Heart right ventricle (tissue), 16 donors: ENCODE measurements at regions not wholly inside any gene's neighbourhood (a gene's known extent, or its start where the extent isn't known, plus 50 kb on each side); places are given as distances from the start of the nearest gene placed in this dataset.
A peak's percentile ranks its signal among the peaks of the same experiment; 100 is the strongest.

ENCODE experiments used
- ATAC-seq, 8 donors: fragments of 200-7000 bp; cut with Tn5 transposase; one replicate each; pipeline ENCODE4 v1.9.1; 2020; ENCODE audit warnings: mild to moderate bottlenecking in 8 of 8, moderate library complexity in 8 of 8, moderate number of reproducible peaks in 1 of 8
- DNase-seq, 2 donors: peaks; one replicate each; pipeline ENCODE4 v3.0.0-alpha.2; 2020
- H3K27ac ChIP-seq, 10 donors: fragments of 200-600 bp; sonication (generic) in 2 of 10; one replicate each; pipeline versions ENCODE4 v1.5.0 to v1.8.0; 2020 to 2022; ENCODE audit warnings: mild to moderate bottlenecking in 3 of 10
- H3K27me3 ChIP-seq, 7 donors: fragments of 200-600 bp; one replicate each; pipeline ENCODE4 v1.8.0; 2021 to 2022; ENCODE audit warnings: mild to moderate bottlenecking in 2 of 7
- H3K36me3 ChIP-seq, 9 donors: fragments of 200-600 bp; sonication (generic) in 1 of 9; one replicate each; pipeline versions ENCODE4 v1.5.0 to v1.8.0; 2020 to 2022; ENCODE audit warnings: mild to moderate bottlenecking in 2 of 9
- H3K4me1 ChIP-seq, 9 donors: fragments of 200-600 bp; sonication (generic) in 1 of 9; one replicate each; pipeline versions ENCODE4 v1.5.0 to v1.8.0; 2020 to 2022; ENCODE audit warnings: mild to moderate bottlenecking in 4 of 9
- H3K4me3 ChIP-seq, 10 donors: fragments of 200-600 bp; sonication (generic) in 2 of 10; one replicate each; pipeline versions ENCODE4 v1.5.0 to v1.8.0; 2020 to 2022; ENCODE audit warnings: mild to moderate bottlenecking in 7 of 10, moderate library complexity in 2 of 10
- H3K9me3 ChIP-seq, 11 donors: fragments of 200-600 bp in 10 of 11; sonication (generic) in 2 of 11; one replicate each; pipeline versions ENCODE4 v1.5.0 to v1.8.0; 2013 to 2022; ENCODE audit warnings: mild to moderate bottlenecking in 2 of 11, control low read depth in 1 of 11, moderate library complexity in 1 of 11
- CTCF ChIP-seq, 9 donors: fragments of 200-600 bp; sonication (generic) in 2 of 9; IDR thresholded peaks; one replicate each; pipeline versions ENCODE4 v1.5.0 to v1.8.0; 2021 to 2022; ENCODE audit warnings: antibody characterized with exemption in 9 of 9, mild to moderate bottlenecking in 5 of 9, moderate library complexity in 1 of 9
- WGBS, 2 donors: extraction: QIAGEN DNeasy Blood & Tissue Kit; methylation state at CpG; one replicate each; pipeline ENCODE4 v1.1.7; 2013; ENCODE audit warnings: inconsistent platforms in 1 of 2; 5-methylcytosine and 5-hydroxymethylcytosine counted together
- intact Hi-C, 10 donors: fragments of 100-400 bp; cut with DNase I; formaldehyde crosslinking; loops; one replicate each; pipeline versions ENCODE4 v1.11.1 to v1.14.2; 2022
- donor health status: Arrhythmogenic right ventricular cardiomyopathy.
- donor health status: ischemic (EF 13 %, LVEDD 7.1; RV severe dilation, severe dysfunction).
- donor health status: healthy with polysubstance abuse.
- donor health status: DM: no; HTN: yes; CAD: no.
- donor health status: DM: no; HTN: no; CAD: no.
- donor health status: ischemic (EF 25% LVEDD 6.9; RV normal size, moderate dysfunction).
- donor health status: ischemic (EF 25% LVEDD 5.7; RV mildly dilated, moderate dysfunction).
- donor health status: healthy.
- donor health status: DM: yes; HTN: yes; CAD: no.
- donor health status: Ischemic cardiomyopathy.
- donor health status: ischemic (EF 35%, LVEDD 5.7; RV mildly dilated, moderate dysfunction).
- donor health status: nonischemic (EF 11% LVEDD 7.7; RV severe dilation, severe dysfunction).
- donor health status: DM: yes; HTN: yes; CAD: no.
- donor health status: PGD.
- donor health status: ischemic (EF 29% LVEDD 5.4; RV normal size, mild dysfunction).
- donor health status: nonischemic (EF 23%, LVEDD 6.1; RV moderate dilation, normal function).

- Histone ChIP-seq H3K27ac (peak overlapping the region in 4 of 10 donors; percentile 59 to 86 (median 69)), H3K27me3 (no peaks in the 10 kb centered on the region), H3K4me1 (peaks cover 7 to 80% (median 33%) of the 10 kb centered on the region in 9 donors), H3K4me3 (no peak overlapping the region), H3K9me3 (no peaks in the 10 kb centered on the region), H3K36me3 (no peaks in the 10 kb centered on the region)
- TF ChIP-seq CTCF (IDR thresholded peaks at IDR 0.05), result no peak
- DNase-seq, result no peak
- no peak for ATAC-seq
- intact Hi-C loops, result loop anchor here in 1 of 10 donors (5.0 to 10.0 kb wide), 2 partner anchors 178 to 234 kb away; no protein-coding TSS in a partner anchor
- 65 to 70% methylated on average over 3 of the region's 3 CpGs for WGBS, 2 donors
Measured at GRCh38 chr3:177596248-177596815, 399.1 kb upstream of the TBL1XR1 start.

GRCh38 chr3:177596816-177597271 is 399.6 kb upstream of the TBL1XR1 start:
- DNase-seq (no peak), ATAC-seq (peak in 4 of 8 donors; percentile 16 to 23 (median 22))
- Histone ChIP-seq H3K36me3 (no peaks in the 10 kb centered on the region), H3K27ac (peak overlapping the region in 8 of 10 donors; percentile 29 to 86 (median 59)), H3K4me1 (peaks cover 7 to 80% (median 33%) of the 10 kb centered on the region in 9 donors), H3K9me3 (no peaks in the 10 kb centered on the region), H3K4me3 (no peak overlapping the region), H3K27me3 (no peaks in the 10 kb centered on the region)
- no peak for TF ChIP-seq CTCF (IDR thresholded peaks at IDR 0.05)
- 84 to 88% methylated on average over 1 of the region's 1 CpG for WGBS, 2 donors
- intact Hi-C loops, result loop anchor here in 1 of 10 donors (5.0 to 10.0 kb wide), 2 partner anchors 178 to 235 kb away; no protein-coding TSS in a partner anchor

- no peaks in the 10 kb centered on the region for H3K36me3 ChIP-seq
- ATAC-seq (peak; percentile 78 to 84 (median 79)), DNase-seq (peak in 1 of 2 donors; percentile 60)
- H3K27me3 ChIP-seq, result no peaks in the 10 kb centered on the region
- H3K4me3 ChIP-seq, result no peak overlapping the region
- H3K27ac ChIP-seq, result peak overlapping the region in 9 of 10 donors; percentile 29 to 86 (median 59)
- intact Hi-C loops, result loop anchor here in 1 of 10 donors (5.0 to 10.0 kb wide), 2 partner anchors 177 to 235 kb away; no protein-coding TSS in a partner anchor
- no peaks in the 10 kb centered on the region for H3K9me3 ChIP-seq
- no peak for TF ChIP-seq CTCF (IDR thresholded peaks at IDR 0.05)
- WGBS, 2 donors, result 14 to 16% methylated on average over 10 of the region's 10 CpGs
- H3K4me1 ChIP-seq, result peaks cover 7 to 80% (median 37%) of the 10 kb centered on the region in 9 donors
Measured at GRCh38 chr3:177597311-177598096, 400.2 kb upstream of the TBL1XR1 start.

- H3K4me3 ChIP-seq, result no peak overlapping the region
- peak overlapping the region in 9 of 10 donors; percentile 29 to 86 (median 59) for H3K27ac ChIP-seq
- no peaks in the 10 kb centered on the region for H3K36me3 ChIP-seq
- no peak for DNase-seq
- no peak for TF ChIP-seq CTCF (IDR thresholded peaks at IDR 0.05)
- no peaks in the 10 kb centered on the region for H3K9me3 ChIP-seq
- intact Hi-C loops, result loop anchor here in 1 of 10 donors (5.0 to 10.0 kb wide), 2 partner anchors 177 to 236 kb away; no protein-coding TSS in a partner anchor
- H3K27me3 ChIP-seq, result no peaks in the 10 kb centered on the region
- ATAC-seq, result peak in 4 of 8 donors; percentile 9 to 41 (median 22)
- H3K4me1 ChIP-seq, result peaks cover 7 to 80% (median 44%) of the 10 kb centered on the region in 9 donors
- 75 to 77% methylated on average over 4 of the region's 4 CpGs for WGBS, 2 donors
Measured at GRCh38 chr3:177598097-177598833, 401.0 kb upstream of the TBL1XR1 start.
